GM19240 (cell line): ENCODE measurements at regions not wholly inside any gene's neighbourhood (a gene's known extent, or its start where the extent isn't known, plus 50 kb on each side); places are given as distances from the start of the nearest gene placed in this dataset.
"Not testable (repeated sequence)": the region's sequence is repeated elsewhere in the genome, so short reads cannot be mapped to it uniquely, and the experiment has no call there.

Experiments
- DNase-seq: peaks from one replicate; pipeline ENCODE4 v3.0.0; 2011; ENCODE audit warnings: low spot score; ENCODE audit not compliant: insufficient read length

DNA sequence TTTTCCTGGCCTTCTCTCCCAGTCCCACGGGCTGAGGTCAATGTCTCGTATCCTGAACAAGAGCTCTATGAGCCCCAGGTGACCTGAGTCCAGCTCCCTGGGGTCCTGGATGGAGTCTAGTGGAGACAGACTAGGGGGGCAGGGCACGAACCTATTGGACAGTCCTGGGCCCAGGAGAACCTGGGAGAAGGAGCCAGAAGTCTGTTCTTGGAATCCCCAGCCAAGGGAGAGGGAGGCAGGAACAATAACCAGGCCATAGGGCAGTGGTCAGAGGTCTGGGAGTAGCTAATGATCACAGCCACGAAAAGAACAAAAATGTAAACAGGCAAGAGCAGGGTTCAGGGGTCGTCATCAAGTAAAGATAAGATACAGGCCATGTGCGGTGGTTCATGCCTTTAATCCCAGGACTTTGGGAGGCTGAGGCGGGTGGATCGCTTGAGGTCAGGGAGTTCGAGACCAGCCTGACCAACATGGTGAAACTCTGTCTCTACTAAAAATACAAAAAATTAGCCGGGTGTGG lies 60.8 kb downstream of the COPRS start:
- no peak for DNase-seq

DNA sequence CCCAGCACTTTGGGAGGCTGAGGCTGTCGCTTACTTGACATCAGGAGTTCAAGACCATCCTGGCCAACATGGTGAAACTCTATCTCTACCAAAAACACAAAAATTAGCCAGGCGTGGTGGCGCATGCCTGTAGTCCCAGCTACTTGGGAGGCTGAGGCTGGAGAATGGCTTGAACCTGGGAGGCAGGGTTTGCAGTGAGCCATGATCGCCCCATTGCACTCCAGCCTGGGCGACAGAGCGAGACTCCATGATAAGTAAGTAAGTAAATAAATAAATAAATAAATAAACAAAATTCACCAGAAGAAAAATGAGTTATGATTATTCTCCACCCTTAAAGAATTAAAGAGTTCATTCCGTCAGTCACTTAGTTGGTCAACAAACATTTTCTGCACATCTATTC lies 63.1 kb downstream of the COPRS start:
- not testable (repeated sequence) for DNase-seq

DNA sequence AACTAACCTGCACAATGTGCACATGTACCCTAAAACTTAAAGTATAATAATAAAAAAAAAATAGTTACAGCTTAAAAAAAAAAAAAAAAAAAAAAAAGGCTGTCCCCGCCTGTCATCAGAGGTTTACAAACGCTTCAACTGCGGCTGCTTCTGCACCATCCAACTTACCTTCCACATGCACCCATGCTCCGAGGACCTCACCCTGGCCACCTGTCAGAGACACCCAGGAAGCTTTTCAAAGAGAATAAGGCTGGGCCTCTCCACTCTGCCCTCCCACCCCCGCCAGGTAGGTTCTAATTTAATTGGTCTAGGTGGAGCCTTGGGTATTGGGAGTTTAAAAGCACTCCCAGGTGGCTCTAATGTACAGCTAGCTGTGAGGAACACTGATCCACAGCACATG lies 64.9 kb downstream of the COPRS start:
- DNase-seq: no peak

DNA sequence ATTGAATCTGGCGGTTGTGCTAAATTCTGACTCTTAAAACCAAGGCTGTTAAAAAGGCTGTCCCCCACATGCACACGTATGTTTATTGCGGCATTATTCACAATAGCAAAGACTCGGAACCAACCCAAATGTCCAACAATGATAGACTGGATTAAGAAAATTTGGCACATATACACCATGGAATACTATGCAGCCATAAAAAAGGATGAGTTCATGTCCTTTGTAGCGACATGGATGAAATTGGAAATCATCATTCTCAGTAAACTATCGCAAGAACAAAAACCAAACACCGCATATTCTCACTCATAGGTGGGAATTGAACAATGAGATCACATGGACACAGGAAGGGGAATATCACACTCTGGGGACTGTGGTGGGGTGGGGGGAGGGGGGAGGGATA lies 65.4 kb downstream of the COPRS start:
- DNase-seq: not testable (repeated sequence)

DNA sequence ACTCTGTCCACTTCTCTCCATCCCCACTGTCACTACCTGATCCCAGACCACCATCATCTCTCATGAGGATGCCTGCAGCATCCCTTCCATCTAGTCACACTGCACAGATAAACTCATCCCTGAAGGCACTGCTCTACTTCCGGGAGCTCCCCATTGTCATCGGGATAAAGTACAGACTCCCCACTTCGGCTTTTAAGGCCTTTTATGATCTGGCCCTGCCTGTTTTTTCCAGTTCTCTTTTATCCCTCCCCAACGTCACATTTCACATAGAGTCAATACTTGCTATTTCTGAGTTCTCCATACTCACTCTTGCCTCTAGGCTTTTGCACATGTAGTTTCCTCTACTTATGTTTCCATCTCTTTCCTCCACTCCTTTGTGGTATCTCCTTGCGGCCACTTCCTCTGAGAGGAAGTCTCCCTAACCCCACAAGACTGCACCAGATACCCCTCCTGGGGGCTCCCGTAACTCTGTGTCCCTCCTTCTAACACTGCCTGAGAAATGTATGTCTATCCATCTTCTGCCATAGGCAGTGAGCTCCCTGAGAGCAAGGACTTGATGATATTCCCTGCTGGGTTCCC lies 66.9 kb downstream of the COPRS start:
- no peak for DNase-seq

DNA sequence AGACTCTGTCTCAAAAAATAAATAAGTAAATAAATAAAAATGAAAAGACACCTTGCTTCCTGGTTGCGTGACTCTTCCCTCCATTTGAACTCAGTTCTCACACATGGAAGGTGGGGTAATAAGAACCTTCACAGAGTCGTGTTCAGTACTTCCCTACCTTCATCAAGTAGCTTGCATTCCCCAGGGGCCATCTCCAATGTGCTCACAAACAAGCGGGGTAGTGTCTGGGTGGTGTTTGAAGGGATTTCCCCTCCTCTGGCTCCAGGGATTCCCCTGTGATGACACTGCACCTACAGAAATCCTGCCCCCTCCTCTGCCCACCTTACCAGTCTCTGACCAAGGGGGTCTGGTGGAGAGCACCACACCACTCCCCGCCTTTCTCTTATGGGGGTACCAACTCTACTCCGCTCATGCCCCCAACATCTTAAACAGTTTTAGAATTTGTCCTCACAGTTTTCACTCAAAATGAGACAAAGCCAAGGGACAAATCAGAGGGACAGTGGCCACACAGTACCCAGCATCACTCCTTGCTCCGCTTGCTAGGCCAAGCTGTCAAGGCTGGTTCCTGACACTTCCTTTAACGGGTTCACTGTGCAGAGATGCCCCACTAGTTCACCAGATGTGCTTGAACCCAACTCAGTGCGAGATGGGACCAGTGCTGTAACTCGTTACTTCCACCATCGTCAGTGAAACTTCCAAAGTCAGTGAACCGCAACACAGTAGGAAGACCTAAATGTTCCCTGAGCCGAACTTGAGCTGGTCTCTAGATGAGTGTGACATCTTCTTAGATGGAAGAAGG lies 69.1 kb downstream of the COPRS start:
- DNase-seq: peak; percentile 19

DNA sequence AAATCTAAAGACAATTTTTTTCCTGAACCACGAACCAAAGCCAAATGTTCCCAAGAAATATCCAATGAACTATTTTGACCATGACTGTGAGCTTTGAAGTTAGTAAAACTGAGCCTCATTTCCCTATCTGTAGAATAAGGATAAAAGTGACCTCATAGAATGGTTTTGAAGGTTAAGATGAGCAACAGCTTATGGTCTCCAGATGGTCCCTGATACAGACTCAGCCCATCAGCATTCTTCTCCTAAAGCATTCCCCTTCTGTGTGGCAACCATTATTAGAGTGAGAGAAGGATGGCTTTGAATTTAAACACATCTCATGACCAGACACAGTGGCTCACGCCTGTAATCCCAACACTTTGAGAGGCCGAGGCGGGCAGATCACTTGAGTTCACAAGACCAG lies 70.1 kb downstream of the COPRS start:
- DNase-seq: no peak

DNA sequence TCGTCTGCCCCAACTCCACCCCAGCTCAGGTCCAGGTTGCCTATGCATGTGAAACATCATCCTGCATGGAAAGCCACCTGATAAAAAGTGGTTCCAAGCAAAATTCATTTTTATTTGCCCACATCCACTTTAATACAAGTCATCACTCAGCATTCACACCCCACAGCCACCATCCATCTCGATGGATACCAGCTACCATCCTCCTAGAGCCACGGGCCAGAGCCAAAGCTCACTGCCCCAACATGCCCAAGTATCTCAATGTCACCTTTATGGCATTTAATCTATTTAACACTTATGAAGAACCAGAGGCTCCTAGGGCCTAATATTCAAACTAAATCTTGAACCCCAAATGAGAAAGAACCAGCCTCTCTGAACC lies 70.5 kb downstream of the COPRS start:
- no peak for DNase-seq

DNA sequence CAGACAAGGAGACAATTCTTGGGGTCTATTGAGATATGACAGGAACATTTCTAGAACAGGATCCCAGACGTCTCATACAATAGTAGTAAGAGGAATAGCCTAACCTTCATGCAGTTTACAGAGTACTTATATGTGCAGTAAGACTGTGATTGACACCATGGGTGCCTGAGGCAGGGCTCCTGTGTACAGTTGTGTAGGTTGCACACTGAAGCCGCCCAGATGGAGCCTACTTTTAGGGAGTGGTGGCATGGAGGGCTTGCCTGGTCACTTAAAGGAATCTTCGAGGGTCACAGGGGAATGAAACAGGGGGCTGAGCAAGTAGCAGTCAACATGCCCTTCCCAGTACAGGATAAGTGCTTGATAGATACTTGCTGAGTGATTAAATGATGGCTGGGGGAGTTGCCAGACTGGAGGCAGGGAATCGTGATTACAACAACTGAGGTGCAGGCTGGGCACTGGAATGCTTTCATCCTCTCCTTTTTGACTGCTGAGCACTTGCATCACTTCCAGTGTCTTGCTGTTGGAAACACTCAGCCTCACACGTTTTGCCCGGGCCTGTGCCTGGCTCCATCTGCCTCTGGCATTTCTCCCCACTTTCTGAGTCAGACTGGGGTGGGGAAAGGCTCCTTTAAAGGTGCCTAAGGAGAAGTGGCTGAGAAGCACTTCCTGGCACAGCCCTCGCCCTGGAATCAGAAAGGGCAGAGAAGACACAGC lies 71.0 kb downstream of the COPRS start:
- DNase-seq: no peak

DNA sequence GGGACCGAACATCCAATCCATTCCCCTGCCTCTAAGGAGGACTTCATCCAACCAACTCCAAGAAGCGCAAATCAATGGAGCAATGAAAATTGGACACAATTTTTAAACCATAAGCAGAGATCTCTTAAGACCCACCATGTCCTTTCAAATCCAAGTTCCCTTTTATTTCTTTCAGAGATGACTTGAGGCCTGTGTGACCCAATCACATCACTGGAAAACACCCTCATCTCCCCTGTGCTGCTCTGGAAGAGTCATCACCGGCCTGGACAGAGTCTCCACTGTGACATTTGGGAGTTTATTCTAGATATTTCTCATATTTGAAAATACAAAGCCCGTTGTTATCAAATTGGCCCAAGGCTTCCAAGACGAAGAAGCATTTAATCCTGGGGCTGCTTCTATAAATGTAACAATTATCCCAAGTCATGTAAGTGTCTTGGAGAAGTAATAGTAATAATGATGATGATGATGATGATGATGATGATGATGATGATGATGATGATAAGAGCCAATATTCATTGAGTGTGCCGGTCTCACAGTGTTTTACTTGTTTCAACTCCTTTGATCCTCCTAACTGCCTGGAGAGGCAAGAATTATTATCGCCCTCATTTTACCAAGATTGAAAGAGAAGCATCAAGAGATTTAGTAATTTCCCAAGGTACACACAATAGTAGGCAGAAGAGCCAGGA lies 72.1 kb downstream of the COPRS start:
- DNase-seq: no peak

DNA sequence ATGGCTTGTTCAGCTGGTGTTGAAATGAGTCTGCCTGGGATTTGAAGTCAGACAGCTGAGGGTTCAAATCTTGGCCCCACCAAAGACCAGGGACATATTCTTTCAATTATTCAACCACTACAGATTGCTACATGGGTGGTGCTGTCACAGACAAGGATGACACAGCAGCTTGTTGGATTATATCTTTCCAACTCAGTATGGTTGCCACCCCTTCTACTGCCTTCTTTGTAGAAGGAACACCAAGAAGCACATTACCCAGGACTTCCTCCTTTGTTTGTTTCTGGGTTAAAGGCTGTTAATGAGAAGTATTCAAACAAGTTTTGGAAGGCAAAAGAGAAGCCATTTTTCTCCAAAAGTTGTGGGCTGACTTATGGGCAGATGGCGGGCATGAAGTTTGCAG lies 78.6 kb downstream of the COPRS start:
- no peak for DNase-seq

DNA sequence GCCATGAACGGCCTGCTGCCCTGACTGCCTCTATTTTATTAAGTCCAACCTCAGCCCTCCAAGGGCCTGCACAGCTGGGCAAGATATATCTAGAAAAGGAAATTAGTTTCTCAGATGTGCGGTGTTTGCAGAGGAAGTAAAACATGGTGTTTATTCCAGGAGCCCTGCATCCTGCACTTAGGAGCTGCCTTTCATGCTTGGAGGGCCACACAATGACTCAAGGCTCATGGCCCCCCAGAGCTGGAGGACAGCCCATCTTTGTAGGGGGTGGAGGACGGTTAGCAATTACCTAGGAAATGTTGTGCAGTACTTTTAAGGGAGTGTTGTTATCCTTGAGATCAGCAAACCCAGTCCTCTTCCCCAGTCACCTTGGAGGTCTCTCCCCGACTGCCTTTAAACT lies 80.5 kb downstream of the COPRS start:
- no peak for DNase-seq

DNA sequence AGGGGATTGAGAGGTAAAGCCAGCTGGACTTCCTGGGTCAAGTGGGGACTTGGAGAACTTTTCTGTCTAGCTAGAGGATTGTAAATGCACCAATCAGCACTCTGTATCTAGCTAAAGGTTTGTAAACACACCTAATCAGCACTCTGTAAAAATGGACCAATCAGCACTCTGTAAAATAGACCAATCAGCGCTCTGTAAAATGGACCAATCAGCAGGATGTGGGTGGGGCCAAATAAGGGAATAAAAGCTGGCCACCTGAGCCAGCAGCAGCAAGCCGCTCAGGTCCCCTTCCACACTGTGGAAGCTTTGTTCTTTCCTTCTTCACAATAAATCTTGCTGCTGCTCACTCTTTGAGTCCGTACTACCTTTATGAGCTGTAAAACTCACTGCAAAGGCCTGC lies 87.7 kb downstream of the COPRS start:
- not testable (repeated sequence) for DNase-seq

DNA sequence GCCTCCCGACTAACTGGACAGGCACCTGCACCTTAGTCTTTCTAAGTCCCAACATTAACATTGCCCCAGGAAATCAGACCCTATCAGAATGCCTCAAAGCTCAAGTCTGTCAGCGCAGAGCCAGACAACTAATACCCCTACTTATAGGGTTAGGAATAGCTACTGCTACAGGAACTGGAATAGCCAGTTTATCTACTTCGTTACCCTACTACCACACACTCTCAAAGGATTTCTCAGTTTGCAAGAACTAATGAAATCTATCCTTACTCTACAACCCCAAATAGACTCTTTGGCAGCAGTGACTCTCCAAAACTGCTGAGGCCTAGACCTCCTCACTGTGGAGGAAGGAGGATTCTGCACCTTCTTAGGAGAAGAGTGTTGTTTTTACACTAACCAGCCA lies 88.5 kb downstream of the COPRS start:
- DNase-seq: not testable (repeated sequence)

DNA sequence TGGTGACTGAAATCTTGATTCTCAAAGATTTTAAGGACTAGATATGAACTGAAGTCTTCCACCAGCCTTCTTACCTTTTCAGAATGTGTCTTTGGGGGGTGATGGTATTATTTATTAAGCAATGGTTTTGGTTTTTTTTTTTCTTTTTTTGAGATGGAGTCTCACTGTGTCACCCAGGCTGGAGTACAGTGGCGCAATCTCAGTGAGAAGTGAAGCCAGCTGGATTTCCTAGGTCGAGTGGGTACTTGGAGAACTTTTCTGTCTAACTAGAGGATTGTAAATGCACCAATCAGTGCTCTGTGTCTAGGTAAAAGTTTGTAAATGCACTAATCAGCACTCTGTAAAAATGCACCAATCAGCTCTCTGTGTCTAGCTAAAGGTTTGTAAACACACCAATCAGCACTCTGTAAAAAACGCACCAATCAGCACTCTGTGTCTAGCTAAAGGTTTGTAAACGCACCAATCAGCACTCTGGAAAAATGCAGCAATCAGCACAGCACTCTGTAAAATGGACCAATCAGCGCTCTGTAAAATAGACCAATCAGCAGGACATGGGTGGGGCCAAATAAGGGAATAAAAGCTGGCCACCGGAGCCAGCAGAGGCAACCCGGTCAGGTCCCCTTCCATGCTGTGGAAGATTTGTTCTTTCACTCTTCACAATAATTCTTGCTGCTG lies 97.1 kb downstream of the COPRS start:
- DNase-seq: not testable (repeated sequence)

DNA sequence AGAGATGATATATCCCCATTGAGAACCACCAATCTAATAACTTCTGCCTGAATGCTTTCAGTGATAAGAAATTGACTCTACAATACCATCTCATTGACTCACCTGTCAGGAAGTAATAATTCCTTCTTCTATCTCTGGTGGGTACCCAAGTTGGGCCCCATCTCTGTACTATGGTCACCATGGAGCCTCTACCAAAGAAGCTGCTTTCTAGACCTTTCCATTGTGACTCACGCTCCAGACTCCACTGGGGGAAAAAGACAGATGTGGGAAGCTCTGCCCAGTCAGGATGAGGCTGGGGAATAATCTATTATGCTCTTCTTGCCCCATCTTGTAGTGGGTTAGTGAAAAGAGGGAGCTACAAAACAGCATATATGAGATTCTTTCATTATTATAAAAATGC lies 100.4 kb downstream of the COPRS start:
- DNase-seq: no peak

DNA sequence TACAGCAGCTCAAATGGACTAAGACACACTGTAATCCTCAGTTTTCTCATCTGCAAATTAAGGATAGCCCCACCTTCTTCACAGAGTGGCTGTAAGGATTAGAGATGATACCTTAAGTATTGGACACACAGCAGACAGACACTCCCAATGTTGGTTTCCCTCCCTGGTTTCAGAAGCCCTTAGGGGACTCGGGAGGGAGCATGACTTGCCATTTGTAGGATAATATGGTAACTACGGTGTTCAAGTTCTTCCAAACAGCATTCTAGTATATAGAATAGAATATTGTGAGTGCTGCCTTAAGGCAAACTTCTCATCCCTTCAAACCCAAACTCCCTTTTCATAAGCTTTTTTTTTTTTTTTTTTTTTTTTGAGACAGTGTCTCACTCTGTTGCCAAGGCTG lies 101.9 kb downstream of the COPRS start:
- no peak for DNase-seq

DNA sequence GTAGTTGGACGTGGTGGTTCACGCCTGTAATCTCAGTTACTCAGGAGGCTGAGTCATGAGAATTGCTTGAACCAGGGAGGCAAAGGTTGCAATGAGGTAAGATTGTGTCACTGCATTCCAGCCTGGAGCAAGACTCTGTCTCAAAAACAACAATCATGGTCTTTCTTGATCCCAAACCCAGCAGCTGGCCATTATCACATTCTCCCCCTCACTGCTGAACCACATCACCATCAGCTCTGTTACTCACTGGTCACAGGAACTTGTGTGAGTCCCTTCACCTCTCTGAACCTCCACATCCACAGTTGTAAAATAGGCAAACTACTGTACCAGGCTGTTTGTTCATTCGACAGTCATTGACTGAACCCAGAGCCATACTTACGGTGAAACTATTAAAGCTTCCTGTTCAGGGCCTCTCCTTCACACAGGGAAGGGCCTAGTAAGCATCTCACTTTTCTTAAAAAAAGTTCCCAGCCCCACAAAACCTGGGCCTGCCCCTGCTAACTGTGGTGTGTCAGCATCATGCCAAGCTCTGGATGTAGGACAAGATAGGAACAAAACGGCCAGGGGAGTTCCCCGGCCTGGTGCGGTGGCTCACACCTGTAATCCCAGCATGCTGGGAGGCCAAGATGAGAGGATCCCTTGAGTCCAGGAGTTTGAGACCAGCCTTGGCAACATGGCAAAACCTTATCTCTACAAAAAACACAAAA lies 104.7 kb downstream of the COPRS start:
- DNase-seq: no peak

DNA sequence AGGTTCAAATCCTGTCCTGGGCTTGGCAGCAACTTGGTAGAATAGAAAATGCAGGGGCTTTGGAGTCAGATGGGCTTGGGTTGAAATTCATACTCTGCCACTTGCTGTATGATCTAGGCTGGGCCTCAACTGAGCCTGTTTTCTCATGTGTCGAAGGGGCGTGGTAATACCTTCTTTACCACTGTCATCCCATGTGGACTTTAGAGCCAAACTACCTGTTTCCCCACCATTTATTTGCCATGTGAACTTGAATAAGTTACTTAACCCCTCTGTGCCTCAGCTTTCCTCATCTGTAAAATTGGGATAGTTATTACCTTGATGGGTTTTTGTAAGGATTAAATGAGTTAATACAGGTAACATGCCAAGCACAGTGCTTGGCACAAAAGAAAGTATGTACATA lies 106.0 kb downstream of the COPRS start:
- DNase-seq: no peak

DNA sequence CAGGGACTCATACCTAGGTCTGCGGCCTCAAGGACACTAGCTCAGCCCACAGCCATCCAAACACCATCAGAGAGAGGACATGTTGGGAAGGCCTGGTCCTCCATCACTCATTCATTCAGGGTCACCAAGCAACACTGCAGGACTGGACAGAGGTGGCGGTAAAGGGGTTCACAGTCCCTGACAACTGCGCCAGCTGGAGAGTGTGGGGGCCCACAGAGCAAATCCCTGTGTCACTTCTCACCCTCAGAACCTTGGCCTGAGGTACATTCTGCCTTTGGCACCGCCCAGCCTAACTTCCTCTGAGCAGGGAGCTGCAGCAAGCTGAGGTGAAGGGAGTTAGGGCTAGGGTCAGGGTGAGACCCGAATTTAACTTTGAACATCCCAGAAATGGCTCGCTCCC lies 106.5 kb downstream of the COPRS start:
- DNase-seq: no peak

DNA sequence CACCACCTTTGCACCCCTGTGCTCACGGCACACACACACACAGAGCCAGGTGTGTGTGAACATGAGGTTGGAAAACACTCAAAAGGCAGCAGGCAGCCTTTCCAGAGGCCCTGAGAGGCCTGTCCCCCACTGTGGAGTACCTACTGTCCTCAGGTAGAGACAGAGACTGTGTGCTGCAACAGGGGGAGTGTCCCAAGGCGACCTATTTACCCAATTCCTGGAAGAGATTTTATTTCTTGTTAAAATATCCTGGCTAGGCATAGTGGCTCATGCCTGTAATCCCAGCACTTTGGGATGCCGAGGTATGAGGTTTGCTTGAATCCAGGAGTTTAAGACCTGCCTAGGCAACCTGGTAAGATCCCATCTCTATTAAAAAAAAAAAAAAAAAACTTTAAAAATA lies 108.5 kb downstream of the COPRS start:
- no peak for DNase-seq
